H1 (cell line): ENCODE measurements at regions not wholly inside any gene's neighbourhood (a gene's known extent, or its start where the extent isn't known, plus 50 kb on each side); places are given as distances from the start of the nearest gene placed in this dataset.

ENCODE experiments used
- CTCF ChIA-PET: fragments of 300-600 bp; sonication (Branson Sonifier 250); formaldehyde crosslinking; loops from one replicate; lab custom pipeline; 2021; ENCODE audit not compliant: partially characterized antibody; lab: Charles Lee
- POLR2A ChIA-PET: fragments of 300-600 bp; sonication (Branson Sonifier 250); formaldehyde crosslinking; loops from one replicate; lab custom pipeline; 2021; ENCODE audit warnings: inconsistent platforms; ENCODE audit not compliant: partially characterized antibody; lab: Charles Lee
- DNase-seq, 2 experiments: peaks; one replicate each; pipeline versions ENCODE4 v3.0.0 to v3.0.0-alpha.2; 2010 to 2022; ENCODE audit warnings: low spot score in 2 of 2, low read depth in 1 of 2, mixed read lengths in 1 of 2
- FAIRE-seq: peaks from 2 replicates; lab custom pipeline; 2011; peaks lifted over from hg19 to GRCh38; lab: Jason Lieb, UNC
- H2AFZ ChIP-seq: 2 replicates; pipeline ENCODE4 v1.8.1; 2012; ENCODE audit warnings: low read length, inconsistent platforms
- H2AK5ac ChIP-seq: 2 replicates; pipeline ENCODE4 v1.6.1; 2013; ENCODE audit warnings: low read depth, low read length
- H2BK120ac ChIP-seq: replicated peaks from 2 replicates; pipeline ENCODE3; 2013; ENCODE audit warnings: low read depth, low read length, inconsistent platforms
- H2BK12ac ChIP-seq: 2 replicates; pipeline ENCODE4 v1.6.1; 2013; ENCODE audit warnings: low read depth, low read length
- H2BK15ac ChIP-seq: 2 replicates; pipeline ENCODE4 v1.6.1; 2013; ENCODE audit warnings: low read length
- H2BK20ac ChIP-seq: 2 replicates; pipeline ENCODE4 v1.6.1; 2013; ENCODE audit warnings: low read length
- H2BK5ac ChIP-seq: 2 replicates; pipeline ENCODE4 v1.6.1; 2013; ENCODE audit warnings: low read depth, low read length
- H3K14ac ChIP-seq: 2 replicates; pipeline ENCODE4 v1.6.1; 2013; ENCODE audit warnings: inconsistent platforms; ENCODE audit not compliant: insufficient read length
- H3K18ac ChIP-seq: 2 replicates; pipeline ENCODE4 v1.6.1; 2013; ENCODE audit warnings: low read length; ENCODE audit errors: extremely low read depth
- H3K23ac ChIP-seq: 2 replicates; pipeline ENCODE4 v1.6.1; 2013; ENCODE audit warnings: inconsistent platforms; ENCODE audit not compliant: insufficient read length
- H3K23me2 ChIP-seq: 2 replicates; pipeline ENCODE4 v1.6.1; 2013; ENCODE audit warnings: low read depth, low read length
- H3K27ac ChIP-seq: 2 replicates; pipeline ENCODE4 v1.6.1; 2011; ENCODE audit warnings: low read depth, low read length, inconsistent platforms
- H3K27me3 ChIP-seq, 4 experiments: replicated peaks in 1 of 4; 1 replicate in 1 of 4; 2 replicates in 3 of 4; pipeline versions ENCODE4 v1.6.1 to v1.8.1; 2011 to 2013; ENCODE audit warnings: low read length in 3 of 4, mild to moderate bottlenecking in 3 of 4, inconsistent platforms in 2 of 4, mixed read lengths in 2 of 4, moderate library complexity in 1 of 4; ENCODE audit not compliant: control insufficient read depth in 3 of 4, insufficient read depth in 3 of 4; ENCODE audit errors: extremely low read depth in 1 of 4
- H3K36me3 ChIP-seq, 4 experiments: 2 replicates each; pipeline versions ENCODE4 v1.6.1 to v1.8.1; 2011 to 2013; ENCODE audit warnings: mild to moderate bottlenecking in 4 of 4, low read length in 3 of 4, moderate library complexity in 2 of 4, control low read depth in 1 of 4, inconsistent platforms in 1 of 4; ENCODE audit not compliant: insufficient read depth in 4 of 4, control insufficient read depth in 2 of 4
- H3K4ac ChIP-seq: replicated peaks from 2 replicates; pipeline ENCODE3; 2013; ENCODE audit warnings: low read length, low read depth, mixed read lengths, inconsistent platforms; ENCODE audit not compliant: insufficient read length
- H3K4me1 ChIP-seq, 4 experiments: replicated peaks in 1 of 4; 1 replicate in 1 of 4; 2 replicates in 3 of 4; pipeline versions ENCODE4 v1.6.1 to v1.8.1; 2011 to 2013; ENCODE audit warnings: low read length in 3 of 4, inconsistent platforms in 2 of 4, mixed read lengths in 1 of 4; ENCODE audit not compliant: insufficient read depth in 4 of 4, control insufficient read depth in 3 of 4
- H3K4me2 ChIP-seq, 2 experiments: 2 replicates each; pipeline versions ENCODE4 v1.6.1 to v1.8.1; 2011 to 2013; ENCODE audit warnings: low read depth in 2 of 2, low read length in 2 of 2, control low read depth in 1 of 2, inconsistent platforms in 1 of 2, mild to moderate bottlenecking in 1 of 2; ENCODE audit not compliant: insufficient read depth in 1 of 2
- H3K4me3 ChIP-seq, 4 experiments: fragments of 200-600, 300-600 bp in 1 of 4; sonication (generic), shearing (Covaris generic), sonication (Bioruptor Twin) in 1 of 4; 2 replicates each; pipeline versions ENCODE4 v1.5.1 to v1.8.1; 2011 to 2016; ENCODE audit warnings: low read length in 4 of 4, low read depth in 3 of 4, control low read depth in 2 of 4, inconsistent platforms in 2 of 4, mild to moderate bottlenecking in 2 of 4, mixed read lengths in 1 of 4, moderate library complexity in 1 of 4; ENCODE audit not compliant: insufficient read depth in 2 of 4; ENCODE audit errors: extremely low read depth in 1 of 4
- H3K56ac ChIP-seq: replicated peaks from 2 replicates; pipeline ENCODE3; 2013; ENCODE audit warnings: low read depth, mild to moderate bottlenecking, mixed read lengths, low read length, inconsistent platforms; ENCODE audit not compliant: insufficient read length
- H3K79me1 ChIP-seq: 2 replicates; pipeline ENCODE4 v1.6.1; 2013; ENCODE audit warnings: low read depth, low read length, control low read depth
- H3K79me2 ChIP-seq, 2 experiments: 2 replicates each; pipeline versions ENCODE4 v1.6.1 to v1.8.1; 2012 to 2013; ENCODE audit warnings: low read length in 2 of 2, mild to moderate bottlenecking in 2 of 2, inconsistent platforms in 1 of 2; ENCODE audit not compliant: insufficient read depth in 2 of 2, control insufficient read depth in 1 of 2
- H3K9ac ChIP-seq, 4 experiments: replicated peaks in 1 of 4; 1 replicate in 1 of 4; 2 replicates in 3 of 4; pipeline versions ENCODE4 v1.6.1 to v1.8.1; 2011 to 2013; ENCODE audit warnings: low read depth in 3 of 4, low read length in 3 of 4, control low read depth in 2 of 4, mild to moderate bottlenecking in 2 of 4, moderate library complexity in 2 of 4, inconsistent platforms in 1 of 4; ENCODE audit errors: extremely low read depth in 1 of 4
- H3K9me3 ChIP-seq, 2 experiments: 2 replicates each; pipeline versions ENCODE4 v1.6.1 to v1.8.1; 2012 to 2013; ENCODE audit warnings: mild to moderate bottlenecking in 2 of 2, moderate library complexity in 2 of 2, control low read depth in 1 of 2, inconsistent platforms in 1 of 2, low read depth in 1 of 2, low read length in 1 of 2, mixed read lengths in 1 of 2; ENCODE audit not compliant: insufficient read depth in 2 of 2
- H4K20me1 ChIP-seq, 2 experiments: replicated peaks in 1 of 2; 2 replicates each; pipeline versions ENCODE3 to v1.8.1; 2011 to 2013; ENCODE audit warnings: inconsistent platforms in 2 of 2, low read length in 2 of 2, mild to moderate bottlenecking in 1 of 2; ENCODE audit not compliant: insufficient read depth in 2 of 2, control insufficient read depth in 1 of 2
- H4K5ac ChIP-seq: 2 replicates; pipeline ENCODE4 v1.6.1; 2013; ENCODE audit warnings: low read length, low read depth, mixed read lengths, inconsistent platforms; ENCODE audit not compliant: insufficient read length
- H4K8ac ChIP-seq: 2 replicates; pipeline ENCODE4 v1.8.0; 2013; ENCODE audit warnings: mild to moderate bottlenecking, moderate library complexity, low read length, inconsistent platforms; ENCODE audit not compliant: insufficient read depth; ENCODE audit errors: extremely low read depth
- H4K91ac ChIP-seq: replicated peaks from 2 replicates; pipeline ENCODE3; 2013; ENCODE audit warnings: low read length, mixed read lengths, inconsistent platforms; ENCODE audit not compliant: insufficient read length
- BACH1 ChIP-seq: IDR thresholded peaks from 2 replicates; pipeline ENCODE4 v1.6.1; 2012; ENCODE audit warnings: low read length, improper control_type of control experiment
- EGR1 ChIP-seq: IDR thresholded peaks from 2 replicates; pipeline ENCODE4 v1.6.1; 2011; ENCODE audit warnings: low read depth, low read length, borderline replicate concordance
- EZH2 ChIP-seq: fragments of 200-600 bp; sonication (generic); IDR thresholded peaks from 2 replicates; pipeline ENCODE4 v1.7.1; 2012; ENCODE audit warnings: low read depth, mild to moderate bottlenecking, moderate library complexity, low read length, inconsistent platforms; ENCODE audit not compliant: severe bottlenecking
- JUND ChIP-seq: IDR thresholded peaks from 2 replicates; pipeline ENCODE4 v1.6.1; 2011; ENCODE audit warnings: mild to moderate bottlenecking, improper control_type of control experiment, low read length
- NRF1 ChIP-seq: IDR thresholded peaks from 2 replicates; pipeline ENCODE4 v1.6.1; 2011; ENCODE audit warnings: mild to moderate bottlenecking, low read depth, low read length, improper control_type of control experiment
- SP4 ChIP-seq: IDR thresholded peaks from 2 replicates; pipeline ENCODE4 v1.6.1; 2012; ENCODE audit warnings: low read length, inconsistent platforms
- TBP ChIP-seq: IDR thresholded peaks from 2 replicates; pipeline ENCODE4 v1.6.1; 2011; ENCODE audit warnings: low read depth, low read length, improper control_type of control experiment
- WGBS, 2 experiments: shearing (Covaris generic) in 1 of 2; methylation state at CpG; one replicate each; pipeline versions ENCODE4 v1.1.6 to v1.1.7; 2013 to 2015; ENCODE audit warnings: low lambda C conversion rate in 2 of 2, mixed read lengths in 2 of 2, inconsistent platforms in 1 of 2, low coverage in 1 of 2, missing lambda C conversion rate in 1 of 2; ENCODE audit not compliant: insufficient replicate concordance in 2 of 2, insufficient coverage in 1 of 2, insufficient read length in 1 of 2; ENCODE audit errors: extremely low coverage in 1 of 2, missing lambda C conversion rate in 1 of 2; 5-methylcytosine and 5-hydroxymethylcytosine counted together

GRCh38 chr18:64886995-64887394, 738.1 kb upstream of the LINC00305 start:
- Histone ChIP-seq H3K4me2 (no peak overlapping the region), H2BK12ac (no peak overlapping the region), H2BK120ac (no peak overlapping the region), H4K5ac (no peak overlapping the region), H2AK5ac (no peak overlapping the region), H4K91ac (no peak overlapping the region), H3K27ac (no peak overlapping the region), H3K18ac (no peak overlapping the region), H3K9ac (no peak overlapping the region), H2AFZ (no peak overlapping the region), H3K36me3 (no peaks in the 10 kb centered on the region), H2BK5ac (no peak overlapping the region), H3K27me3 (no peaks in the 10 kb centered on the region), H3K4ac (no peak overlapping the region), H3K14ac (no peak overlapping the region), H3K23me2 (no peaks in the 10 kb centered on the region), H3K79me2 (no peaks in the 10 kb centered on the region), H4K8ac (no peak overlapping the region), H3K9me3 (no peaks in the 10 kb centered on the region), H3K4me1 (no peaks in the 10 kb centered on the region), H4K20me1 (no peaks in the 10 kb centered on the region), H3K23ac (no peak overlapping the region), H2BK15ac (no peak overlapping the region), H3K4me3 (no peak overlapping the region), H3K56ac (no peak overlapping the region), H3K79me1 (no peaks in the 10 kb centered on the region), H2BK20ac (no peak overlapping the region)
- no peak for DNase-seq
- FAIRE-seq = no peak
- ChIA-PET CTCF (interaction anchor here (0.7 kb wide), 1 partner anchor 25 kb away, joined by 3 read pairs; no protein-coding TSS in a partner anchor), POLR2A (no interaction called here)
- TF ChIP-seq EGR1 (no peak), JUND (no peak), TBP (no peak), SP4 (no peak), EZH2 (no peak), BACH1 (no peak), NRF1 (no peak)
- WGBS, 2 experiments = 90% methylated on average over 1 of the region's 1 CpG; no CpG with 5 or more reads in 1 of the 2 experiments
